Activated CD8-positive, alpha-beta T cell treated with anti-CD3 and anti-CD28 coated beads for 36 hours (primary cell): ENCODE measurements at regions not wholly inside any gene's neighbourhood (a gene's known extent, or its start where the extent isn't known, plus 50 kb on each side); places are given as distances from the start of the nearest gene placed in this dataset.
"Not testable (repeated sequence)": the region's sequence is repeated elsewhere in the genome, so short reads cannot be mapped to it uniquely, and the experiment has no call there.

Experiments
- ATAC-seq: fragments of 200-7000 bp; cut with Tn5 transposase; one replicate; pipeline ENCODE4 v1.10.0; 2021; ENCODE audit warnings: mild to moderate bottlenecking, moderate library complexity
- CTCF ChIA-PET: fragments of 350-600 bp; sonication (Branson Sonifier 250); formaldehyde crosslinking; loops from one replicate; lab custom pipeline; 2021; ENCODE audit warnings: antibody characterized with exemption; lab: Charles Lee
- POLR2A ChIA-PET: fragments of 350-600 bp; sonication (Branson Sonifier 250); formaldehyde crosslinking; loops from one replicate; lab custom pipeline; 2021; ENCODE audit warnings: antibody characterized with exemption; lab: Charles Lee
- DNase-seq: peaks from one replicate; pipeline ENCODE4 v3.0.0-alpha.2; 2020
- H3K27ac Mint-ChIP-seq: one replicate; pipeline ENCODE4 v1.8.0; 2021; ENCODE audit warnings: mild to moderate bottlenecking, mixed read lengths
- H3K27me3 Mint-ChIP-seq: one replicate; pipeline ENCODE4 v1.8.0; 2021; ENCODE audit warnings: mixed read lengths
- H3K36me3 Mint-ChIP-seq: one replicate; pipeline ENCODE4 v1.8.0; 2021; ENCODE audit warnings: low read depth, mixed read lengths
- H3K4me1 Mint-ChIP-seq: one replicate; pipeline ENCODE4 v1.8.0; 2021; ENCODE audit warnings: low read depth, mixed read lengths
- H3K4me3 Mint-ChIP-seq: one replicate; pipeline ENCODE4 v1.8.0; 2021; ENCODE audit warnings: mild to moderate bottlenecking, moderate library complexity, mixed read lengths
- H3K9me3 Mint-ChIP-seq: one replicate; pipeline ENCODE4 v1.8.0; 2021; ENCODE audit warnings: mixed read lengths
- intact Hi-C: fragments of 100-400 bp; cut with micrococcal nuclease; formaldehyde crosslinking; loops from one replicate; pipeline ENCODE4 v1.10.0; 2022
- TF ChIP-seq, protein P1 (sequence below): fragments of 200-600 bp; IDR thresholded peaks from one replicate; pipeline ENCODE4 v1.8.0; 2022; ENCODE audit warnings: antibody characterized with exemption, mild to moderate bottlenecking

DNA sequence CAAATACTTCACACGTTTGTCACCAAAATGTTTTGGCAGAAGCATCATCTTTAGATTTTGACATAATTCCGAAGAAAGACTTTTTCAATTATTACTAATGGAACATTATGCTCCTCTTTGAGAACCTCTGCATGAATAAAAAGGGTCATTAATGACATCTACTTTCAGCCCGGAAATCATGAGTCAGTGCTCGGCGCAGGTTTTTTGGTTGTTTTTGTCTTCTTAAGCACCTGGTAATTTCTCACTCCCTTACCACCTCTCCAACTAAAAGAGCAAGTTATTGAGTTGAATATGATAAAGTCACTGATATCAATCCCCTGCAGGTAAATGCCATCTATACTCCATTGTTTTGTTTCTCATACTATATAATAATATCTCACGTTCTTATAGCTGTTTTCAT is 113.0 kb upstream of the PBX1 start:
- no peak for DNase-seq
- Mint-ChIP-seq H3K4me3 (no peak overlapping the region), H3K27me3 (no peaks in the 10 kb centered on the region), H3K4me1 (no peaks in the 10 kb centered on the region), H3K36me3 (no peaks in the 10 kb centered on the region), H3K9me3 (peaks cover 10% of the 10 kb centered on the region), H3K27ac (no peak overlapping the region)
- ChIA-PET CTCF (no interaction called here), POLR2A (no interaction called here)
- no peak for ATAC-seq
- intact Hi-C loops: no loop called here
- TF ChIP-seq, protein P1, sequence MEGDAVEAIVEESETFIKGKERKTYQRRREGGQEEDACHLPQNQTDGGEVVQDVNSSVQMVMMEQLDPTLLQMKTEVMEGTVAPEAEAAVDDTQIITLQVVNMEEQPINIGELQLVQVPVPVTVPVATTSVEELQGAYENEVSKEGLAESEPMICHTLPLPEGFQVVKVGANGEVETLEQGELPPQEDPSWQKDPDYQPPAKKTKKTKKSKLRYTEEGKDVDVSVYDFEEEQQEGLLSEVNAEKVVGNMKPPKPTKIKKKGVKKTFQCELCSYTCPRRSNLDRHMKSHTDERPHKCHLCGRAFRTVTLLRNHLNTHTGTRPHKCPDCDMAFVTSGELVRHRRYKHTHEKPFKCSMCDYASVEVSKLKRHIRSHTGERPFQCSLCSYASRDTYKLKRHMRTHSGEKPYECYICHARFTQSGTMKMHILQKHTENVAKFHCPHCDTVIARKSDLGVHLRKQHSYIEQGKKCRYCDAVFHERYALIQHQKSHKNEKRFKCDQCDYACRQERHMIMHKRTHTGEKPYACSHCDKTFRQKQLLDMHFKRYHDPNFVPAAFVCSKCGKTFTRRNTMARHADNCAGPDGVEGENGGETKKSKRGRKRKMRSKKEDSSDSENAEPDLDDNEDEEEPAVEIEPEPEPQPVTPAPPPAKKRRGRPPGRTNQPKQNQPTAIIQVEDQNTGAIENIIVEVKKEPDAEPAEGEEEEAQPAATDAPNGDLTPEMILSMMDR: no peak

DNA sequence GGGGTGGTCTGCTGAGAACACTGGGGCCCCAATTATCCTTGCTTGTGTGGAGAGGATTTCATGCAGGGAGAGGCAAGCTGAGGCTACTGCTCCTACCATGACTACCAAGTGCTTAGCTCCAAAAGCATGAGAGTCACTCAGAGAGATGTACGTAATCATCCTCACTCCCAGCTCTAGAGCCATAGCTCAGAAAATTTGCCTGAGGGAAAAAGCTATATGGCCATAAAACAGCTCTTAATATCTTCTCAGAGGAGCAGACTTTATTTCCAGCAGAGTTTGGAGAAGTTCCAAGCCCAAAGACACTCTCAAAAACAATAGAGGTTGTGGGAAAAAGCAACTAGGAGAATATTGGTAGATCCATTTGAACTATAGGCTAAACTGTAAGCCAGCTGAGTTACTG is 106.4 kb upstream of the PBX1 start:
- DNase-seq (no peak), ATAC-seq (no peak)
- Mint-ChIP-seq H3K9me3 (peaks cover 19% of the 10 kb centered on the region), H3K4me3 (no peak overlapping the region), H3K27ac (no peak overlapping the region), H3K27me3 (no peaks in the 10 kb centered on the region), H3K36me3 (no peaks in the 10 kb centered on the region), H3K4me1 (no peaks in the 10 kb centered on the region)
- intact Hi-C loops: no loop called here
- CTCF ChIA-PET: no interaction called here
- TF ChIP-seq, protein P1: no peak
- POLR2A ChIA-PET: no interaction called here

DNA sequence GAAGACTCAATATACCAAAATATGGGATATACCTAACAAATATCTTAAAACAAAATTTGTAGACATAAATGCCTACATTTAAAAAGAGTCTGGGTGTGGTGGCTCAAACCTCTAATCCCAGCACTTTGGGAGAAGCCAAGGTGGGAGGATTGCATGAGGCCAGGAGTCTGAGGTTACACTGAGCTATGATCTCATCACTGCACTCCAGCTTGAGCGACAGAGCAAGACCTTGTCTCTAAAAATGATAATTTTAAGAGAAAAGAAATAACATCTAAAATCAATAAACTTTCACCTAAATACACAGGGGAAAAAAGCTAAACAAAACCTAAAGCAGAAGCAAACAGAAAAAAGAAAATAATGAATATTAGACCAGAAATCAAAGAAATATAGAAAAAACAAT is 102.7 kb upstream of the PBX1 start:
- ChIA-PET CTCF (no interaction called here), POLR2A (no interaction called here)

DNA sequence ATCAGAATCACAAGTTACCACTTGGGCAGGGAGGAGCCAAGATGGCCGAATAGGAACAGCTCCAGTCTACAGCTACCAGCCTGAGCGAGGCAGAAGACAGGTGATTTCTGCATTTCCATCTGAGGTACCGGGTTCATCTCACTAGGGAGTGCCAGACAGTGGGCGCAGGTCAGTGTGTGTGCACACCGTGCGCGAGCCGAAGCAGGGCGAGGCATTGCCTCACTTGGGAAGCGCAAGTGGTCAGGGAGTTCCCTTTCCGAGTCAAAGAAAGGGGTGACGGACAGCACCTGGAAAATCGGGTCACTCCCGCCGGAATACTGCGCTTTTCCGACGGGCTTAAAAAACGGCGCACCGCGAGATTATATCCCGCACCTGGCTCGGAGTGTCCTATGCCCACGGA is 99.8 kb upstream of the PBX1 start:
- H3K27ac Mint-ChIP-seq, H3K4me1 Mint-ChIP-seq, H3K9me3 Mint-ChIP-seq, H3K4me3 Mint-ChIP-seq, H3K36me3 Mint-ChIP-seq, POLR2A ChIA-PET, CTCF ChIA-PET, intact Hi-C loops, DNase-seq, H3K27me3 Mint-ChIP-seq, ATAC-seq: not testable (repeated sequence)

More for the DNA sequence above, 102.7 kb upstream of the PBX1 start:
- intact Hi-C loops: no loop called here
- peaks cover 11% of the 10 kb centered on the region for H3K9me3 Mint-ChIP-seq
- H3K36me3 Mint-ChIP-seq: no peaks in the 10 kb centered on the region
- TF ChIP-seq, protein P1: no peak
- ATAC-seq (no peak), DNase-seq (no peak)
- H3K4me1 Mint-ChIP-seq: no peaks in the 10 kb centered on the region
- H3K27me3 Mint-ChIP-seq: no peaks in the 10 kb centered on the region
- H3K27ac Mint-ChIP-seq: no peak overlapping the region
- no peak overlapping the region for H3K4me3 Mint-ChIP-seq

DNA sequence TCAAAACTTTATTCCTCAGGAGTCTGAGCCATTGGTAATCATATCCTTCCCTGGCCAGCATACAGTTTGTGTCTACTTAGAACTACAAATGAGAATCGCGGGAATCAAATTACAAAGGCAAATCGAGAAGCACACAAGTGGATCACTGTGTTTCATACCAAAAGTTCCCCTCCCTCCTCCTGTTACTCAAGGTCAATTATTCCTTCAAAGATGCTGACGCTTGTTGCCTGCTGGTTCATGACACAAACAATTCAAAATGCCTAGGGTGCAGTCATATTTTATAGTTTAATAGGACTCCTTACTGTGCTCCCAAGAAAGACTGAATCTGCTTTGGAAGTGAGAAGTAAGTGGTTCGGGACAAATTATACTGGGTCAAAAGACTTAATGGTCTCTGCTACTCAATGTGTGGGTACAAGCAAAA is 93.0 kb upstream of the PBX1 start:
- Mint-ChIP-seq H3K36me3 (no peaks in the 10 kb centered on the region), H3K4me3 (no peak overlapping the region), H3K27me3 (no peaks in the 10 kb centered on the region), H3K27ac (no peak overlapping the region), H3K4me1 (no peaks in the 10 kb centered on the region), H3K9me3 (peaks cover 5% of the 10 kb centered on the region)
- ATAC-seq (no peak), DNase-seq (no peak)
- ChIA-PET POLR2A (no interaction called here), CTCF (no interaction called here)
- TF ChIP-seq, protein P1: no peak
- intact Hi-C loops: no loop called here

DNA sequence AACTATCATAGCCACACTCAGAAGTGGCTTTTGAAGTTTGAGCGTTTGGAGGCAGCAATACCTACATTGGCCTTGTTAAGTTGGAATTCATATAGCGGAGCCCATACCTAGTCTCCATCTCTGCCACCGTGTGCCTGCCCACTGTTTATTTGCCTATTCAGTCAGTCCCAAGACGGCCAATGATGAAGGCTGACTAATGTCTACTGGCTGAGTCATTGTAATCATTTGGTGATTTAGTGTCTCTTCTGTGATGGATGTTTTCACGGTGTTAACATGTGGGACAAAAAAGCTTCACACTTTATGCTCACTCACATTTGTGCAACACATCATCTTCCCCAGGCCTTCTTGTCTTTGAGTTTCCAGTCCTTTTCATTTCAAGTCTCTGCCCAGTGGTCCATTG is 92.6 kb upstream of the PBX1 start:
- no peak overlapping the region for H3K4me3 Mint-ChIP-seq
- no peaks in the 10 kb centered on the region for H3K27me3 Mint-ChIP-seq
- ATAC-seq (no peak), DNase-seq (no peak)
- no peak overlapping the region for H3K27ac Mint-ChIP-seq
- H3K9me3 Mint-ChIP-seq: peaks cover 5% of the 10 kb centered on the region
- ChIA-PET CTCF (no interaction called here), POLR2A (no interaction called here)
- H3K4me1 Mint-ChIP-seq: no peaks in the 10 kb centered on the region
- intact Hi-C loops: no loop called here
- no peaks in the 10 kb centered on the region for H3K36me3 Mint-ChIP-seq
- TF ChIP-seq, protein P1: no peak
